Fibroblast of lung (primary cell): ENCODE measurements at regions not wholly inside any gene's neighbourhood (a gene's known extent, or its start where the extent isn't known, plus 50 kb on each side); places are given as distances from the start of the nearest gene placed in this dataset.

Experiments
- DNase-seq, 2 donors: peaks; one replicate each; pipeline versions ENCODE4 v3.0.0 to v3.0.0-alpha.2; 2010; ENCODE audit warnings: low read depth in 2 of 2
- H2AFZ ChIP-seq: 2 replicates; pipeline ENCODE4 v1.5.1; 2012; ENCODE audit warnings: low read length, control low read depth, inconsistent platforms
- H3K27ac ChIP-seq: 2 replicates; pipeline ENCODE4 v1.5.1; 2011; ENCODE audit warnings: low read length, control low read depth; ENCODE audit not compliant: insufficient read depth
- H3K27me3 ChIP-seq: 2 replicates; pipeline ENCODE4 v1.5.1; 2011; ENCODE audit warnings: mild to moderate bottlenecking, low read length; ENCODE audit not compliant: control insufficient read depth, insufficient read depth
- H3K36me3 ChIP-seq: 2 replicates; pipeline ENCODE4 v1.5.1; 2011; ENCODE audit warnings: low read length; ENCODE audit not compliant: control insufficient read depth, insufficient read depth
- H3K4me1 ChIP-seq: 2 replicates; pipeline ENCODE4 v1.5.1; 2011; ENCODE audit warnings: low read length; ENCODE audit not compliant: control insufficient read depth, insufficient read depth; ENCODE audit errors: extremely low read depth
- H3K4me2 ChIP-seq: 2 replicates; pipeline ENCODE4 v1.5.1; 2011; ENCODE audit warnings: low read length, control low read depth; ENCODE audit not compliant: insufficient read depth; ENCODE audit errors: extremely low read depth
- H3K4me3 ChIP-seq, 4 experiments: fragments of 200-600 bp in 1 of 4; sonication (generic) in 1 of 4; replicated peaks in 1 of 4; 2 replicates each; pipeline ENCODE4 v1.5.1; 2011 to 2016; ENCODE audit warnings: low read length in 4 of 4, low read depth in 3 of 4, mild to moderate bottlenecking in 3 of 4, control low read depth in 2 of 4, inconsistent platforms in 1 of 4, mixed read lengths in 1 of 4; ENCODE audit not compliant: insufficient read depth in 1 of 4; ENCODE audit errors: control extremely low read depth in 1 of 4
- H3K79me2 ChIP-seq: 2 replicates; pipeline ENCODE4 v1.5.1; 2012; ENCODE audit warnings: mild to moderate bottlenecking, low read length, inconsistent platforms; ENCODE audit not compliant: control insufficient read depth, insufficient read depth
- H3K9ac ChIP-seq: 2 replicates; pipeline ENCODE4 v1.5.1; 2011; ENCODE audit warnings: mild to moderate bottlenecking, low read length, control low read depth; ENCODE audit not compliant: insufficient read depth
- H3K9me3 ChIP-seq: 2 replicates; pipeline ENCODE4 v1.5.1; 2012; ENCODE audit warnings: low read depth, low read length; ENCODE audit not compliant: control insufficient read depth, insufficient read depth
- H4K20me1 ChIP-seq: 2 replicates; pipeline ENCODE4 v1.5.1; 2011; ENCODE audit warnings: low read length; ENCODE audit not compliant: control insufficient read depth, insufficient read depth; ENCODE audit errors: extremely low read depth
- CTCF ChIP-seq, 2 donors: IDR thresholded peaks in 1 of 2; conservative IDR thresholded peaks in 1 of 2; 1 replicate in 1 of 2; 2 replicates in 1 of 2; pipeline ENCODE4 v1.5.1; 2011 to 2012; ENCODE audit warnings: low read length in 2 of 2, control low read depth in 1 of 2, inconsistent platforms in 1 of 2, low read depth in 1 of 2, mild to moderate bottlenecking in 1 of 2
- EZH2 ChIP-seq: IDR thresholded peaks from 2 replicates; pipeline ENCODE4 v1.5.1; 2012; ENCODE audit warnings: low read length, control low read depth, mild to moderate bottlenecking; ENCODE audit errors: missing control alignments

- no peak for DNase-seq
- H2AFZ ChIP-seq = no peak overlapping the region
- H3K9me3 ChIP-seq = no peaks in the 10 kb centered on the region
- no peak for TF ChIP-seq EZH2
- TF ChIP-seq CTCF (conservative IDR thresholded peaks at IDR 0.05 in 1 of 2, IDR thresholded peaks at IDR 0.05 in 1 of 2; ENCODE audit: low read depth in 1 of 2, low read length in 2 of 2) = no peak
- H3K9ac ChIP-seq = no peak overlapping the region
- no peak overlapping the region for H3K4me2 ChIP-seq
- H3K36me3 ChIP-seq = no peaks in the 10 kb centered on the region
- H3K79me2 ChIP-seq = no peaks in the 10 kb centered on the region
- no peaks in the 10 kb centered on the region for H3K27me3 ChIP-seq
- no peaks in the 10 kb centered on the region for H4K20me1 ChIP-seq
- H3K4me1 ChIP-seq = peaks cover 9% of the 10 kb centered on the region
- no peak overlapping the region for H3K4me3 ChIP-seq
- H3K27ac ChIP-seq = no peak overlapping the region
Observed at GRCh38 chr2:120904830-120905234, 169.2 kb downstream of the GLI2 start.

- TF ChIP-seq EZH2 = no peak
- TF ChIP-seq CTCF (conservative IDR thresholded peaks at IDR 0.05 in 1 of 2, IDR thresholded peaks at IDR 0.05 in 1 of 2; ENCODE audit: low read depth in 1 of 2, low read length in 2 of 2) = no peak
- H4K20me1 ChIP-seq = no peaks in the 10 kb centered on the region
- no peak overlapping the region for H3K4me2 ChIP-seq
- no peak overlapping the region for H3K27ac ChIP-seq
- H3K27me3 ChIP-seq = no peaks in the 10 kb centered on the region
- no peaks in the 10 kb centered on the region for H3K36me3 ChIP-seq
- peaks cover 11% of the 10 kb centered on the region for H3K4me1 ChIP-seq
- H2AFZ ChIP-seq = no peak overlapping the region
- no peak for DNase-seq
- no peaks in the 10 kb centered on the region for H3K79me2 ChIP-seq
- no peaks in the 10 kb centered on the region for H3K9me3 ChIP-seq
- no peak overlapping the region for H3K9ac ChIP-seq
- no peak overlapping the region for H3K4me3 ChIP-seq
Observed at GRCh38 chr2:120905298-120905697, 169.6 kb downstream of the GLI2 start.

GRCh38 chr2:120905824-120906571 is 170.3 kb downstream of the GLI2 start:
- no peak overlapping the region for H3K27ac ChIP-seq
- H4K20me1 ChIP-seq = no peaks in the 10 kb centered on the region
- H3K4me1 ChIP-seq = peaks cover 12% of the 10 kb centered on the region
- H3K79me2 ChIP-seq = no peaks in the 10 kb centered on the region
- H3K27me3 ChIP-seq = no peaks in the 10 kb centered on the region
- TF ChIP-seq CTCF (conservative IDR thresholded peaks at IDR 0.05 in 1 of 2, IDR thresholded peaks at IDR 0.05 in 1 of 2; ENCODE audit: low read depth in 1 of 2, low read length in 2 of 2) (no peak), EZH2 (no peak)
- H3K36me3 ChIP-seq = no peaks in the 10 kb centered on the region
- no peak for DNase-seq
- H3K4me3 ChIP-seq = no peak overlapping the region
- H2AFZ ChIP-seq = no peak overlapping the region
- no peaks in the 10 kb centered on the region for H3K9me3 ChIP-seq
- H3K9ac ChIP-seq = no peak overlapping the region
- no peak overlapping the region for H3K4me2 ChIP-seq
